Ovary (tissue), 3 donors: ENCODE measurements at regions not wholly inside any gene's neighbourhood (a gene's known extent, or its start where the extent isn't known, plus 50 kb on each side); places are given as distances from the start of the nearest gene placed in this dataset.

Experiments
- CTCF ChIP-seq, 3 donors: fragments of 450-650 bp in 2 of 3; fragments of 200-600 bp in 1 of 3; IDR thresholded peaks; one replicate each; pipeline versions ENCODE4 v1.5.1 to v1.8.0; 2016 to 2022; ENCODE audit warnings: antibody characterized with exemption in 3 of 3, mild to moderate bottlenecking in 1 of 3
- POLR2A ChIP-seq: fragments of 450-650 bp; IDR thresholded peaks from one replicate; pipeline ENCODE4 v1.6.1; 2017; ENCODE audit warnings: antibody characterized with exemption, mild to moderate bottlenecking, moderate library complexity
- donor health status: DM: no; HTN: no; CAD: no.

DNA sequence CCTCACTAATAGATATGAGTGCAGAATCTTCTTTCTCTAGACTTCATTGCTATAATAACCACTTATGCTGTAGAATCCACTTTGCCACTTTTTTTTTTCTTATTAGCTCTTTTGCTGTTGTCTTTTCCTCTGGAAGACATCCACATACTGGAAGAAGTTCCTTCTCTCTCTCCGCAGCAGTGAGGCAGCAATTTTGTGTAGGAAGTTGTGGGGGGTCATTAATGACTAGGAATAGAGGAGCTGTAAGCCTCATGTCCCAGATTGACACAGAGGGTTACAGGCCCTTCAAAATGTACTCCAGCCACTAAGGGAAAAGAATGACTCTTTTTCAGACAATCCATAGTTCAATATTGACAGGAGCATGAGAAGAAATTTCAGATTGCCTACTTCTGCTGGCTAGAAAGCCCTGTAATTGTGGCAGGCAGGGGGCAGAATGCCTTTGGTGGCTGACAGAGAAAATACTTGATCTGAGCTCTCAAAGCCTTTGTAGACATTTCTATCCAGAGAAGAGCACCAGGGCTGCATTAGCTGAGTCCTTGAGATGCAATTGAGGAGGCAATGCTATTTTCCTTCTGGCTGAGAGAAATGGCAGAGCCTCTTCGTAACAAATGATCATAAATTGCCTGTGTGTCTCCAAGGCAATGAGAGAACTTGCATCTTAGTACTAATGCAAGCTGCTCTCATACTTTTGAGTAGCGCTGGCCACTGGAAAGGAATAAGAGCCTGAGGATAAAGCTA, 856.2 kb downstream of the STIM2 start:
- no peak for TF ChIP-seq CTCF (IDR thresholded peaks at IDR 0.05)
- TF ChIP-seq POLR2A = no peak
